Endothelial cell of umbilical vein (primary cell): ENCODE measurements at regions not wholly inside any gene's neighbourhood (a gene's known extent, or its start where the extent isn't known, plus 50 kb on each side); places are given as distances from the start of the nearest gene placed in this dataset.

Source experiments
- BruUV-seq: library from RNA; stranded (reverse); fragments of 400-500 nt; replicated peaks from 2 replicates; lab custom pipeline; 2021; lab: Mats Ljungman, UMichigan
- CTCF ChIA-PET: fragments of 300-600, 350-600 bp; sonication (Branson Sonifier 250); formaldehyde crosslinking; loops from one replicate; lab custom pipeline; 2021; ENCODE audit warnings: antibody characterized with exemption, inconsistent platforms; lab: Charles Lee
- POLR2A ChIA-PET: fragments of 300-600, 350-600 bp; sonication (Branson Sonifier 250); formaldehyde crosslinking; loops from one replicate; lab custom pipeline; 2021; ENCODE audit warnings: antibody characterized with exemption, inconsistent platforms; lab: Charles Lee
- DNase-seq: peaks from one replicate; pipeline ENCODE4 v3.0.0-alpha.2; 2011; ENCODE audit warnings: low read depth, low spot score
- FAIRE-seq: peaks from 2 replicates; lab custom pipeline; 2011; peaks lifted over from hg19 to GRCh38; lab: Jason Lieb, UNC
- H2AFZ ChIP-seq: 2 replicates; pipeline ENCODE4 v1.6.0; 2012; ENCODE audit warnings: low read depth, low read length, control low read depth, inconsistent platforms
- H3K27ac ChIP-seq: 2 replicates; pipeline ENCODE4 v1.5.1; 2011; ENCODE audit warnings: low read depth, mild to moderate bottlenecking, control low read depth, low read length, moderate library complexity; ENCODE audit not compliant: insufficient read depth
- H3K27me3 ChIP-seq, 2 experiments: 2 replicates each; pipeline versions ENCODE4 v1.6.0 to v1.6.1; 2011; ENCODE audit warnings: low read length in 2 of 2, mixed read lengths in 1 of 2; ENCODE audit not compliant: control insufficient read depth in 2 of 2, insufficient read depth in 2 of 2
- H3K36me3 ChIP-seq, 2 experiments: 2 replicates in 1 of 2; 3 replicates in 1 of 2; pipeline ENCODE4 v1.5.1; 2011; ENCODE audit warnings: low read length in 2 of 2, mild to moderate bottlenecking in 1 of 2, moderate library complexity in 1 of 2; ENCODE audit not compliant: control insufficient read depth in 2 of 2, insufficient read depth in 2 of 2; ENCODE audit errors: extremely low read depth in 1 of 2
- H3K4me1 ChIP-seq: 3 replicates; pipeline ENCODE4 v1.5.1; 2011; ENCODE audit warnings: mild to moderate bottlenecking, low read length; ENCODE audit not compliant: control insufficient read depth, insufficient read depth; ENCODE audit errors: extremely low read depth
- H3K4me2 ChIP-seq: 2 replicates; pipeline ENCODE4 v1.6.1; 2011; ENCODE audit warnings: low read length, control low read depth, mixed read lengths; ENCODE audit not compliant: insufficient read depth
- H3K4me3 ChIP-seq, 3 experiments: fragments of 200-600 bp in 1 of 3; sonication (generic), shearing (Covaris generic) in 1 of 3; replicated peaks in 1 of 3; 2 replicates each; pipeline ENCODE4 v1.5.1; 2011 to 2016; ENCODE audit warnings: control low read depth in 3 of 3, low read length in 3 of 3, mild to moderate bottlenecking in 2 of 3, inconsistent platforms in 1 of 3, low read depth in 1 of 3, moderate library complexity in 1 of 3; ENCODE audit not compliant: insufficient read depth in 1 of 3
- H3K79me2 ChIP-seq: 2 replicates; pipeline ENCODE4 v1.6.0; 2012; ENCODE audit warnings: low read length, inconsistent platforms; ENCODE audit not compliant: control insufficient read depth, insufficient read depth
- H3K9ac ChIP-seq: replicated peaks from 2 replicates; pipeline ENCODE3; 2011; ENCODE audit warnings: low read length, control low read depth; ENCODE audit not compliant: insufficient read depth; ENCODE audit errors: extremely low read depth
- H3K9me1 ChIP-seq: replicated peaks from 3 replicates; pipeline ENCODE4 v1.6.0; 2011; ENCODE audit warnings: mild to moderate bottlenecking, low read length; ENCODE audit not compliant: control insufficient read depth, insufficient read depth; ENCODE audit errors: extremely low read depth
- H3K9me3 ChIP-seq: replicated peaks from 2 replicates; pipeline ENCODE4 v1.5.1; 2012; ENCODE audit warnings: low read length, inconsistent platforms; ENCODE audit not compliant: control insufficient read depth, insufficient read depth
- H4K20me1 ChIP-seq: replicated peaks from 2 replicates; pipeline ENCODE3; 2011; ENCODE audit warnings: mild to moderate bottlenecking, low read length; ENCODE audit not compliant: control insufficient read depth, insufficient read depth; ENCODE audit errors: extremely low read depth
- EZH2 ChIP-seq: IDR thresholded peaks from 2 replicates; pipeline ENCODE4 v1.6.1; 2012; ENCODE audit warnings: borderline replicate concordance, low read depth, mild to moderate bottlenecking, moderate library complexity, low read length, inconsistent platforms; ENCODE audit not compliant: severe bottlenecking
- FOS ChIP-seq: IDR thresholded peaks from 2 replicates; pipeline ENCODE4 v1.6.1; 2011; ENCODE audit warnings: mild to moderate bottlenecking, low read length, moderate library complexity, borderline replicate concordance; ENCODE audit not compliant: insufficient read depth
- GATA2 ChIP-seq: IDR thresholded peaks from 2 replicates; pipeline ENCODE4 v1.7.0; 2011; ENCODE audit warnings: low read depth, mild to moderate bottlenecking, moderate library complexity, mixed read lengths, low read length; ENCODE audit not compliant: insufficient read length, insufficient read depth
- JUN ChIP-seq: IDR thresholded peaks from 2 replicates; pipeline ENCODE4 v1.6.1; 2011; ENCODE audit warnings: borderline replicate concordance, low read depth; ENCODE audit not compliant: insufficient read length, insufficient read depth
- MYC ChIP-seq: IDR thresholded peaks from one replicate; pipeline ENCODE4 v1.6.1; 2011; ENCODE audit warnings: mild to moderate bottlenecking, low read depth, low read length
- POLR2A ChIP-seq: IDR thresholded peaks from 2 replicates; pipeline ENCODE4 v1.6.1; 2012; ENCODE audit warnings: low read depth, mild to moderate bottlenecking, control low read depth, low read length
- POLR2AphosphoS5 ChIP-seq: IDR thresholded peaks from 2 replicates; pipeline ENCODE4 v1.6.1; 2012; ENCODE audit warnings: low read depth, mild to moderate bottlenecking, control low read depth, low read length, moderate library complexity; ENCODE audit not compliant: insufficient read depth
- dilution Hi-C: fragments of 300-500 bp; cut with MboI; formaldehyde crosslinking; loops from one replicate; pipeline ENCODE4 v1.15.0; 2019; ENCODE audit warnings: low sequenced_read_pairs; ENCODE audit not compliant: extremely low pct_ligation_motif_present
- intact Hi-C: fragments of 100-400 bp; cut with micrococcal nuclease; formaldehyde crosslinking; loops from one replicate; pipeline ENCODE4 v1.10.0; 2022
- TF ChIP-seq, protein P1 (sequence below), 2 donors: IDR thresholded peaks; 1 replicate in 1 of 2; 2 replicates in 1 of 2; pipeline ENCODE4 v1.5.1; 2011; ENCODE audit warnings: low read length in 2 of 2, mild to moderate bottlenecking in 2 of 2, moderate library complexity in 2 of 2, control low read depth in 1 of 2, inconsistent platforms in 1 of 2, low read depth in 1 of 2; ENCODE audit not compliant: insufficient read depth in 1 of 2; ENCODE audit errors: extremely low read depth in 1 of 2
- TF ChIP-seq, protein P2 (sequence below): IDR thresholded peaks from 2 replicates; pipeline ENCODE4 v1.6.1; 2011; ENCODE audit not compliant: insufficient read depth, insufficient read length

DNA sequence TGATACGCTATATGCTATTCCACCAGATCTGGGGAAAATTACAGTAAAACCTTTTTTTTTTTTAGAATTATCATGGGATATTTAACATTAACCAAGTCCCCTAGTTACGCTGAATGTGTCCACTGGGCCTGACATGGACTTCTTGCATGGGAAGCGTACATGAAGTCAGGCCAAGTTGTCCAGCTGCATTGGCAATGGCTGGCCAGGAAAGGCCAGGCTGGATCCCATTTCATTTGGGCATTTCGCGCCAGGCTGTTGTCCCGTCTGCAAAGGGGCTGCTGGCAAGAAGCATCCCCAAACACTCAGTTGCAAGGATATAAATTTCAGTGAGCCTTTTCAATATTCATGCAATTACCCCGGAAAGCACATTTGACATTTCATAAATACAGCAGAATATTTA, 933.3 kb downstream of the GRID1 start:
- no peaks in the 10 kb centered on the region for H3K4me1 ChIP-seq
- H3K36me3 ChIP-seq = no peaks in the 10 kb centered on the region
- no peak overlapping the region for H3K4me2 ChIP-seq
- H3K79me2 ChIP-seq = no peaks in the 10 kb centered on the region
- ChIA-PET POLR2A (no interaction called here), CTCF (no interaction called here)
- dilution Hi-C loops (no loop called here), intact Hi-C loops (loop anchor here (1.0 kb wide), 1 partner anchor 42 kb away; no protein-coding TSS in a partner anchor)
- H3K9me3 ChIP-seq = no peaks in the 10 kb centered on the region
- H3K4me3 ChIP-seq = no peak overlapping the region
- no peaks in the 10 kb centered on the region for H4K20me1 ChIP-seq
- BruUV-seq = no TSS peak
- no peak overlapping the region for H2AFZ ChIP-seq
- no peaks in the 10 kb centered on the region for H3K9me1 ChIP-seq
- no peak overlapping the region for H3K27ac ChIP-seq
- H3K27me3 ChIP-seq = no peaks in the 10 kb centered on the region
- DNase-seq (no peak), FAIRE-seq (no peak)
- no peak overlapping the region for H3K9ac ChIP-seq
- no peak for TF ChIP-seq MYC
- TF ChIP-seq FOS = no peak
- TF ChIP-seq JUN = no peak
- TF ChIP-seq POLR2A = no peak
- TF ChIP-seq, protein P1, sequence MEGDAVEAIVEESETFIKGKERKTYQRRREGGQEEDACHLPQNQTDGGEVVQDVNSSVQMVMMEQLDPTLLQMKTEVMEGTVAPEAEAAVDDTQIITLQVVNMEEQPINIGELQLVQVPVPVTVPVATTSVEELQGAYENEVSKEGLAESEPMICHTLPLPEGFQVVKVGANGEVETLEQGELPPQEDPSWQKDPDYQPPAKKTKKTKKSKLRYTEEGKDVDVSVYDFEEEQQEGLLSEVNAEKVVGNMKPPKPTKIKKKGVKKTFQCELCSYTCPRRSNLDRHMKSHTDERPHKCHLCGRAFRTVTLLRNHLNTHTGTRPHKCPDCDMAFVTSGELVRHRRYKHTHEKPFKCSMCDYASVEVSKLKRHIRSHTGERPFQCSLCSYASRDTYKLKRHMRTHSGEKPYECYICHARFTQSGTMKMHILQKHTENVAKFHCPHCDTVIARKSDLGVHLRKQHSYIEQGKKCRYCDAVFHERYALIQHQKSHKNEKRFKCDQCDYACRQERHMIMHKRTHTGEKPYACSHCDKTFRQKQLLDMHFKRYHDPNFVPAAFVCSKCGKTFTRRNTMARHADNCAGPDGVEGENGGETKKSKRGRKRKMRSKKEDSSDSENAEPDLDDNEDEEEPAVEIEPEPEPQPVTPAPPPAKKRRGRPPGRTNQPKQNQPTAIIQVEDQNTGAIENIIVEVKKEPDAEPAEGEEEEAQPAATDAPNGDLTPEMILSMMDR (IDR thresholded peaks at IDR 0.05; ENCODE audit: extremely low read depth in 1 of 2, insufficient read depth in 1 of 2, low read depth in 1 of 2, low read length in 2 of 2) = no peak
- no peak for TF ChIP-seq POLR2AphosphoS5
- TF ChIP-seq GATA2 = no peak
- no peak for TF ChIP-seq EZH2
- TF ChIP-seq, protein P2, sequence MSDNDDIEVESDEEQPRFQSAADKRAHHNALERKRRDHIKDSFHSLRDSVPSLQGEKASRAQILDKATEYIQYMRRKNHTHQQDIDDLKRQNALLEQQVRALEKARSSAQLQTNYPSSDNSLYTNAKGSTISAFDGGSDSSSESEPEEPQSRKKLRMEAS = no peak
